CD4-positive, alpha-beta T cell treated with Interleukin-4 for 1 hour (primary cell): ENCODE measurements at regions not wholly inside any gene's neighbourhood (a gene's known extent, or its start where the extent isn't known, plus 50 kb on each side); places are given as distances from the start of the nearest gene placed in this dataset.

Experiments used
- DNase-seq, 2 donors: peaks; one replicate each; pipeline ENCODE4 v3.0.0-alpha.2; 2020 to 2022

DNA sequence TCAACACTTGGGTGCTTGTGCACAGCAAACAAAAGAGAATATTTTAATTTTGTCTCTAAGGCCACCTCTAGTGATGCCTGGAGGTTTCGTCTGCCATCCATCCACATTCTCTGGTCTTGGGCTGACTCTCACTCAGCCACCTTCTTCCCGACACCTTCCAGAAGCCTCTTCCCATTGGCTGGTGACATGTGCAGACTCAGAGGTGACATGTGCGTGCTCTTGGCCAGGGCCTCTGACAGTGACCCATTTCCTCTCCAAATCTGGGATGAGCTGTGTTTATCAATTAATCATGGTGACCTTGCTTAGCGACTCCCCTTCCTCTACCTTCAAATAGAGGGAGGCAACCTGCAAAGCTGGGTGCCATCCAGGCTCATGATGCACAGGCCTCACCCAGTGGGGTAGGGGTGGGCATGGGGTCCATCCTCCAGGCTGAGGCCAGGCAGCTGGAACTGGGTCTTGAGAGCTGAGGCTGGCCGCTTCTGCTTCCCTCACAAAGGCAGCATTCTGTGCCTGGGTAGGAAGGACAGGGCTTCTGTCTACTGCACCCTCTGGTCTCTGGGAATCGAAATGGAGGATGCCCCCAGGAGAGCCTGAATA, 91.8 kb downstream of the DHCR7 start:
- DNase-seq: no peak

DNA sequence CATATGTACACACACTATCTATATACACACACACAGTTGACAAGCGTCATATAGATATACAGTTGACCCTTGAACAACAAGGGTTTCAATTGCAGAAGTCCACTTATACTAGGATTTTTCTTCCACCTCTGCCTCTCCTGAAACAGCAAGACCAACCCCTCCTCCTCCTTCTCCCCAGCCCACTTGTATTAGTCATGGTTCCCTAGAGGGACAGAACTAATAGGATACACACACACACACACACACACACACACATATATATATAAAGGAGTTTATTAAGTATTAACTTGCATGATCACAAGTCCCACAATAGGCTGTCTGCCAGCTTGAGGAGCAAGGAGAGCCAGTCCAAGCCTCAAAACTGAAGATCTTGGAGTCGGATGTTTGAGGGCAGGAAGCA, 92.9 kb downstream of the DHCR7 start:
- no peak for DNase-seq

DNA sequence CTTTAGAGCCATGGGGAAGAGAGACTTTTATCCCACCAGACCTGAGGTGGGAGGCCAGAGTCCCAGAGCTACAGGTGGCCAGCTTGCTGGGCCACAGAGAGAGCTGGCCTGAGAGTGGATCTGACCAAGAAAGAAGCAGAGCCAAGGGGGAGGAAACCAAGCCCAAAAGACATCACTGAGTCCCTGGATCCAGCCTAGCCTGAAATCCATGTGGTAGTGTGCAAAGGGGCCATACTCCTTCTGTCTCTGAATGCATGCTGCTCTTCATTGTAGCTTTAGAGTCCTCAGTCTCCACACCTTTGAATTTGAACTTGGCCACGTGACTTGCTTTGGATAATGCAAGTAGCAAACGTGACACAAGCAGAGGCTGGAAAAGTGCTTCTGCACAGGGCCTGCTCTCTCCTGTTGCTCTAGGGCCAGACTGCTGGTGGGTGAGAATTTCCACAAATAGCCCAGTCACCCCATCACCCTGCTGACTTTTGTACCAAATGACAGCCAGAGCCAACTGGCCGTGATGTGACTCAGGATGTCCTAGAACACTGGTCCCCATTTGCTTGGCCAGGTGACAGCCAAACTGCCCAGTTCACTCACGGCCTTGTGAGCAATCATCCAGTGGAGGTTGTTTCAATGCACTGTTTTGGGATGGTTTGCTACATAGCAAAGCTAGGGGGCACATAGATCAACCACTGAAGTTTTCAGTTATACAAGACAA, 93.6 kb downstream of the DHCR7 start:
- DNase-seq: no peak

DNA sequence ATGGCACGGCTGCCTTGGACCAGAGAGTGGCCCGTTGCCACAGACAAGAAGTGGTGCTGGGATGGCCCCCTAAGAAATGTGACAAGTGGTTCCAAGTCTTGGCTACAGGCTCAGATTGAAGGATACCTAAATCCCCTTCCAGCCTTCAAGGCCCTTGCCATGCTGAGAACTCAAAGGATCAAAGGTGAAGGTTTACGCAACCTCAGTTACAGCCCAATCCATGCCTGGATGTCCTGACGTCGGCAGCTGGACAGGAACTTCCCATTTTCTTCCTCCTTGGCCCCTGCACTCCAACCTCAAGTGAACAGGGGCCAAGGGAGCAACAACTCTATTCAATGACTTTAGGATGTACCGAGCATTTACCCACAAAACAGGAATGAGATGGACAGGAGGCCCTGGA, 95.4 kb downstream of the DHCR7 start:
- DNase-seq: no peak

DNA sequence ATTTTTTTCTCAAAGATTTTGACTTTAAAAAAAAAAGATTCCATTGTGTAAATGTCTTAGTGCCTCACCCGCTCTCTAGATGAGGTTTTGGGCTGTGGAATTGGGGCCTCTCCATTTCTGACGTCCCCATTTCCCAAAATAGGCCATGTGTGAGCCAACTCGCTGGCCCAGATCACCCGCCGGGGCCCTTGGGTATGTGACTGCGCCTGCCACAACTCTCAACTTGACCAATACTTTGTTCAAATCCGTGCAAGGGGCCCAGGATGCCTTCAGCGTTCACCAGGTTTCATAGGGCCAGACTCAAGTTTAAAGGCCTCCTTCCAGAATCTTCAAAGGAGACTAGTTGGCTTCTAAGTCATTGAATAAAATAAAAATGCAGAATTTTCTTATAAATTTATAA, 96.0 kb downstream of the DHCR7 start:
- DNase-seq: no peak

DNA sequence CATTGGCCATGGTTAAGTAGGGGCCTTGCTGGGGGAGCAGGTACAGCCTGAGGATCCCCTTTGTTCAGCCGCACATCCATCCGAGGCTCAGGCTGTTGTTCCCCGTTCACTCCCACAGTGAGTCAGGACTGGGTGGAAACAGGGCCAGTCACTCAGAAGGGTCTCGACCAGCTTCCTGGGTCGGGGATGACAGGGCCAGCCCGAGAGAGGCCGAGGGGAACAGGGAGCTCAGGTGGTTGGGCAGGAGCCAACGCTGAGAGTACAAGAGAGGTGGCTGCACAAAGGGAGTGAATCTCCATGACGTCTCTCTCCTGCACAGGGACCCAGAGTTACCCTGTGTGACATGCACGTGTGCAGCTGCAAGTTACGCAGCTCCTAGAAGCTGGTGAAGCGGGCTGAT, 97.2 kb upstream of the SHANK2 start:
- no peak for DNase-seq

DNA sequence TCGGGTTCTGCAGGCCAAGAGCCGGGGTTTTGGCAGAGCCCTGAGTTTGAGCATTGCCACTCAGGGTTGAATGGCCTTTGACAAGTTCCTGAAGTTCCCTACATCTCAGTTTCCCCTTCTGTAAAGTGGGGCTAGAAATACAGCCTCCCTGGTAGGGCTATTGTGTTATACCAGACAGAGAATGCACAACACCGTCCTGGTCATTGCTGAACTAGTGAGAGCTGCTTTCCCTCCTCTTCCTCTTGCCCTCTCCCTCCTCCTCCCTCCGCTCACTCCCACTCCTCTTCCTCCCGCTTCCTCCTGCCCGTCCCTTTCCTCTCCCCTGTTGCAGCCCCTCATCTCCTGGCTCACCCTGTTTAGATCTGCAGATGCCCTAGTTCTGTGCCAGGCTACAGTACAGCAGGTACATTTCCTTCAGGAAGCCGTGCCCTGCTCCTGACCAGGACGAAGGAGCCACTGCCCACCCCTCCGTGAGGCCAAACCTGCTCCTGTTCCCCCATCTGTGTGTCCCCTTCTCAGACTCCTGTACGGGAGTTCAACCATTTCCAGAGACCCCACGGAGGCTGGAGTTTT, 91.5 kb upstream of the SHANK2 start:
- DNase-seq: no peak

DNA sequence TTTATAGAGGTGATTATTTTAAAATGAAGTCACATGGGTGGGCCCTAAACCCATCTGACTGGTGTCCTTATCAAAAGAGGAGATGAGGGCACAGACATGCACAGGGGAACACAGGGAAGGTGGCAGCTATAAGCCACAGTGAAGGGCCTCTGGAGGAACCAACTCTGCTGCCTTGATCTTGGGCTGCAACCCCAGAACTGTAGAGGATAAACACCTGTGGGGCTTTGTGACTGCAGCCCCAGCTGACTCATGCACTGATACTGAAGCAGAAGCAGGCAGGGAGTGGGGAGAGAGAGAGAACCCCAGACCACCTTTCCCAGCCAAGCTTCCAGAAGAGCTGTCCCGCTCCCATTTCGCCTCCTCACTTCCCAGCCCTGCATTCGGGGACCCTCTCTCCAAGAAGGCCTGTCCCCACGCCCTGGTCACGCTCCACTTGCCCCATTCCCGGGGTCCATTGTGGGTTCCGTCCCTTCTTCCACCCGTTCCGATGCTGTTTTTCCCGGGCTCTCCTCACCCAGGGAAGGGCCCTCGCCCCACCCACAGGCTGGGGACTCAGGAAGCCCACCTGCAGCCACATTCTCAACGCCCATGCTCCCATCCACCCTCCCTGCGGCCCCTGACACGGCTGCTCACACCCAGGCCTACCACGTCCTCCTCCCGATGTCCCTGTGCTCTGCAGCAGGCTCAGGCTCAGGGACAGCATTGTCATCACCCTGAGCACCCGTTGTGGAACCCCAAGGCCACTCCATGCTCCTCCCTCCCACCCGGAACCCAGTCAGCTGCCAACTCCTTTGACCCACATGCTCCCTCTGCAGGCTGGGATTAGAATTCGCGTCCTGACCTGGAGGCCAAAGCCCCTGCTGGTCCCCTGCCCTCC, 90.8 kb upstream of the SHANK2 start:
- DNase-seq: no peak

DNA sequence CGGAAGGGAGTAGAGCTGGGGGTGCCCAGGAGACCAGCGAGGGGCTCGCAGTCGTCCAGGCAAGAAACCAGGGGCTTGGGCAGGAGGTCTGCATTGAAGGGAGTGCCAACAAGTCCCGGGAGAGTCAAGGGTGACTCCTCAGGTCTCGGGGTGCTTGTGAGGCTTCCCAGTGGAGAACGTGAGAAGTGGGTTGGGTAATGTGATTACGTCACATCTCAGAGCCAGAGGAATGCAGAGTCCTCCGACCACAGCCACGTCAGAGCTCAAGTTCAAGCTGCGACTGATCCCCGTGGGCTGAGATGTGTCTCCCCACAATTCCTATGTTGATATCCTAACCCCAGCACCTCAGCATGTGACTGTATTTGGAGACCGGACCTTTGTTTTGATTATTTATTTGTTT, 89.7 kb upstream of the SHANK2 start:
- no peak for DNase-seq

DNA sequence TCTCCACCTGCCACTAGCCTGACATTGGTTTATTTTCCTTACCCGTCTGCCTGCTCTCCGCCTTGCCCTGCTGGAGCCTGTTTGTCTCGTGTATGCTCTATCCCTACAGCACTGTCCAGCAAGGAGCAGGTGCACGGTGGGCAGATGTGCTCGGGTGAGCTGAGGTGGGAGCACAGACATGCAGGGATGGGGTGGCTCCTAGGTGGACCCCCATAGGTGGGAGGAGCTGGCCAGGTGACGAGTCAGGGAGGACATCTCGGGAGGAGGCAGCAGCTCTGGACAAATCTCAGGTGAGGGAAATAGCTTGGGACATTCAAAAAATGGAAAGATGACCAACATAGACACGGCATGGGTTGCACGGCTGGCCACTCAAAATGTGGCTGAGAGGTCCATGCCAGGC, 89.2 kb upstream of the SHANK2 start:
- DNase-seq: no peak

DNA sequence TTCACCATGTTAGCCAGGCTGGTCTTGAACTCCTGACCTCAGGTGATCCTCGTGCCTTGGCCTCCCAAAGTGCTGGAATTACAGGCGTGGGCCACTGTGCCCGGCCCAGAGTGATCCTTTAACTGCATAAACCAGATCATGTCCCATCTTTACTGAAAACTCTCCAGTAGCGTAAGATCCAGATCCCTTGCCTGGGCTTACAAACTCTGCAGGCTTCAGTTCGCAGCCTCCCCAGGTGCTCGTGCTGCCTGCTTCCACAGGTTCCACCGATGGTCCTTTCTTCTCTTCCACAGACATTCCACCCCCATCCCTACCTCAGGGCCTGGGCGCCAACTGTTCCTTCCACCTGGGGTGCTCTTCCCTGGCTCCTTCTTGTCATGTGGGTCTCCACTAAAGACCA, 88.8 kb upstream of the SHANK2 start:
- DNase-seq: no peak

DNA sequence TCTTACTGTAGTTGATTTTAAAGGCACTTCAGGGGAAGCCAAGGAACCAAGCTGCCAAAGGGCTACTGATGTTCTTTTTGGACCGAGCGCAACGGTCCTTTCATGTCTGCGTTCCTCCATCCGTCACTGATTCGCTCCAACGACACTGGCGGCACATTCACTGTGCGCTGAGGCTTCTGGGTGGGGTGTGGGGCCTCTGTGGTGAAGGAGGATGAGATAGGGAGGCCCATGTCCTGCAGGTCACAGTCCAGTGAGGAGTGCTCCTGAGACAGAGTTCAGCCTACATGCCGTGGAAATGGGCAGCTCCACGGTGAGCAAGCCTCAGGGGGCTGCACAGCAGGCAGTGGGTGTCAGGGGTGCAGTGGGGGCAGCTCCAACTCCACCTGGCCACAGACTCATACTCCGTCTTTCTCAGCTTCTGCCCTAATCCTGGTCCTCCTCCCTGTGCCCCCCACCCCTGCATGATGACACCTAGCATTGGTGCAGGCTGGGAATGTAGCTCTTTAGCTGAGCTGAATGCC, 87.8 kb upstream of the SHANK2 start:
- no peak for DNase-seq

DNA sequence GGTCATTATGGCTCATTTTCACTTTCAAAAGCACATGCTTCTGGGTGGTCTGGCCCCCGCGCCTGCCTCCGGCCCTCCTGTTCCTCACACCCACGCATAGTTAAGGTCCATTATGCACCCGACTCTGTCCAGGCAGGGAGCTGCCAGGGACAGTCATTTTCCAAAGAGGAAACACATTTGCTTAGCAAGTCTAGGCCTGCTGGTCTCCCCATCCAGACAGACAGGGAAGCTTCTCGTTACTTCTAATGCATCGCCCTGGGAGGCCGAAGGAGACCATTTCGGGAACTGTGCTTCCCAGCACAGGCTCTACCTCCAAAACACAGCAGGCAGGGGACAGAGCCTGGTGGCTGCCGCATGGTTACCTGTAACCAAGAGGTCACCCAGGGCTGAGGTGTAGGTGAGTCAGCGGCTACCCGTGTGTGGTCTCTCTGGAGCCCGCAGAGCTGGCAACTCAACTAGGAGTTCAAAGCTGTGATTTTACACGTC, 87.1 kb upstream of the SHANK2 start:
- no peak for DNase-seq

DNA sequence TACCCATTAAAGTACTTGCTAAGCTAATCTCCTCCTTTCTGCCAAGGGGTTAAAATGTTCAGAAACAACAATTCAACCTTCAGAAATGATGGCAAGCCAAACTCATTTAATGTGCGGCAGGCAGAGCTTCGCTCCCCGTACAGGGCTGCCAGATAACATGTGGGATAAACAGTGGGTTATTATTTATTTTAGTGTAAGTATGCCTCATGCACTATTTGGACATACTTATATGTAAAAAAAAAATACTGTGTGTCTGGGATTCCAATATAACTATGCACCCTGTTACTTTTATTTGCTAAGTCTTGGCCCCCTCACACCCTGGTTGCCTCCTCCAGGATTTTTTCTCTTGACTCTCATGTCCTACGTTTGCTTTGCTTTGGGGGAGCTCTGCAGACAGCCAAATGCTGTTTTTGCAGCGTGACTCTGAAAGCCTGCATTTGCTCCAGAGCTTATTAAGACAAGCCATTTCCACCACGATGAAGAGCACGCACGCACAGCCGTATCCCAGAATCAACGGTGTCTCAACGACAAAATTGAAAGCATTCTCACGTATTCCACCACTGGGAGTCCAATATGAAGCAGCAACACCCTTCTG, 86.5 kb upstream of the SHANK2 start:
- no peak for DNase-seq

DNA sequence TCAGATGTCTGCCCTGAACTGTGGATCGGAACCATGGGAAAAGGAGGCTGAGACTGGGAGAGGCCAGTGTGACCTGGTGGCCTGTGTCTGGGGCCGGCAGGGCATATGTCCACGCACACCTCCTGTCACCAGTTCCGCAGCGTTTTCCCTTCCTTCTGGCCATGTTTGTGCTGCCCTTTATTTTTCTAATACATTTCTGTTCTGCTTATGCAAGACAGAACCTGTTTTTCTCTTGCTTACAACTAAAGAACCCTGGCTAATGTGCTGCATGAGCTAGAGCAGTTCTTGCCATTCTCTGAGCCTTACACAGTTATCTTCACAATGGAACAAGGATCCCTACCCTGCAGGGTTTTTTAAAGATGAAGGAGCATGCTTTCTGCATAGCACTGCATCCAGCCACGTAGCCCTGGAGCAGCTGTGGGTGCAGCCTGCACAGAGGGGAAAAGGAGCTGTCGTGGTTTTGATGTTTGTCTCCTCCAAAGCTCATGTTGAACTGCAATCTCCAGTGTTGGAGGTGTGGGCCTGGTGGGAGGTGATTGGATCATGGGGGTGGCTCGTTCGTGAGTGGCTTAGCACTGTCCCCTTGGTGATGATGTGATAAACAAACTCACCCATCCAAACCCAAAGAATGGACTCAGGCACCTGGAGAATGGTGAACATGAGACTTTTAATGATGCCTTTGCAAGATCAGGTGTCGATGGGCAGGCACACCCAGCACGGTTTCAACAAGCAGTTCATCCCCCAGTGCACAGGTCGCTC, 84.8 kb upstream of the SHANK2 start:
- no peak for DNase-seq

DNA sequence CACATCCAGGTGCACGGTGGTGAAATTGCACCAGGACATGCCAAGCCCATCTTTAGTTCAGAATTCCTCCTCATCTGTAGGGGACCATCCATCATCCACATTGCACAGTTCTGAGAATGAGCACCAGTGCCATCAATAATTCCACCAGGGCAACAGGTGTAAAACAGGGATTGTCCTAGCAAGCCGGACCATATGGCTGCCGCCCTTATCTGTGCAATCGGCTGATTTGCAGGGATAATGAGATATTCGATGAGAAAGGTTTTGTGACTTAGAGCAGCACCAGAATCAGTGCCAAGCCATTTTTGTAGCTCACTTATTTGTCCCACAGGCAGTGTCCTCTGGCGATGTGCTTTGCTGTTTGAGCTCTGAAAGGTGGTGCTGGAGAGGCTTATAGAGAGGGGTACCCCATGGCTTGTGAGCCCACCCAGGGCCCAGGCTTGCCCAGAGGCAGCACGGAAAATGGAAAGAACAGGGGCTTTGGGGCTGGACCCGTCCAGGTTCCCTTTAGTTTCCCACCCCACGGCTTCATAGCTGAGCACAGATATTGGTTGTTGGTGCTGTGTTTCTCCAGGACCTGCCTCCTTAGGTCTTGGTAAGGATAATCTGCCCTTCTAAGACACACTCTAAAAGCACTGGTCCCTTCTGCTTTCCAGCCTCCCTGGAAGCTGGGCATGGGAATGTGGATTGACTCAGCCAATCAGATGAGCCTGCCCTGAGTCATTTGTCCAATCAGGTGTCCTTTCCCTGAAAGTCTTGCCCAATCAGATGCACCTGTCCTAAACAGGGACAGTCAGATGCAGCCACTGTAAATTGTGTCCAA, 84.0 kb upstream of the SHANK2 start:
- no peak for DNase-seq

DNA sequence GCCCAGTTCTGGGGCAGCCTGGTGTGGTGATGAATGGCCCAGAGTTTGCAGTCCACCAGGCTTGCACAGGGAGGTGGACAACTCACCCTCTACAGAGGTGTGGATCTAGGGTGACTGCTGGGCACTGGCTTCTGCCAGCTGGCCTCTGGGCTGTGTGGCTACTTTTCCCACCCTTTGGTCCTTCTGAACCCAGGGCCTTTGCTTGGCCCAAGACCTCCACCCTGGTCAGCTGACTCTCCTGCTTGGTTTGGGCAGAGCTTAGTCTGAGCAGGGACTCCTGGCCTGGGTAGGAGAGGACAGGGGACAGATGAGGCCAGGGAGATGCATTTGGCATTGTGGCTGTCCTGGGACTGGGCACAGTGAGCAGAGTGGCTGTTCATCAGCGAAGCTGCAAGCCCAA, 83.0 kb upstream of the SHANK2 start:
- DNase-seq: no peak

DNA sequence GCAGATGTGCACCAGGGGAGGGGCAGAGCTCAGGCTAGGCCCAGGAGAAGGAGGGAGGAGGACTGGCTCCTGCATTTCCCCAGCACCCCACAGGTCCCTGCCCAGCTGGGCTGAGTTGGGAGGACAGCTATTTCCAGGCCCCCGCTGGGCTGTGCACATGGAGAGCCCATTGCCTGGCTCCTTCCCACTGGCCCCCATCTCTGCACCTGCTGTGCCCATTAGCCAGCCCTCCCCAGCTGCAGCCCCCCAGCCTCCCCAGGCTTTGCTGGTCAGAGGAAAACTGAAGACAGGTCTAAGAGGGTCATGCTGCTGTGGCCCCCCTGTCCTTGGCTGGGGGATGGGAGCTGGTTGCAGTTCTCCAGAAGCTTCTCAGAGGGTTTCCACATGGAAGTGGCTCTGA, 81.8 kb upstream of the SHANK2 start:
- no peak for DNase-seq

DNA sequence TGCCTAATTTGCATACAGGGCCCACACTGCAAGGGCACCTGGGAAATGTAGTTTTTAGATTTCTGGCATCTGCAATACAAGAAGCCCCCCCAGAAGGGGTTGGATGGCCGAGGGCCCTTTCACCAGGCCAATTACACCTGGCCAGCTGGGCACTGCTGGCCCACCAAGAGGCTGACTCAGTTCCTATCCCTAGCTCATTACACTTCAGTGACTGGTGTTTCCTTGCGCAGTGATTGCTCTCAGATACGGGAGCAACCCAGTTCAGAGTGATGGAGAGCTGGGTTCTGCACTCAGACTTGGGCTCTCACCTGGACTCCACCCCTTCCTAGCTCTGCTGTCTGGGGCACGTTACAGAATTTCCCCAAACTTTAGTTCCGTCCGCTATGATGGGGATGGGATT, 81.1 kb upstream of the SHANK2 start:
- DNase-seq: no peak

DNA sequence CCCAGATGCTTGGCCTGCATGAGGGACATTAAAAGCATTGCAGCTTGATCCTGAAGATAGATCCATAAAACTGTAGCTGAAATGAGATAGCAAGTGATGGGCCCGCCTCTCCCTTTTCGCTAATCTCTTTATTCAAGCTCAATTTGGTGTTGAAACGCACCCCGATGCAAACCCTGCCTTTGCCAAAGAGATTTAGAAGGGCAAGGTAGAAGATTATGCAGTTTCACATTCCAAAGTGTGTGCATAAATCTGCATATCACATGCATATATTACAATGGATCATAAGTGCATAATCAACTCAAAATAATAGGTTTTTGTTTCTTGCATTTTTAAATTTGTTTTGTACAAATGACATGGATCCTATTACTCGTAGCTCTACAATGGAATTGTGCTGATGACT, 80.1 kb upstream of the SHANK2 start:
- DNase-seq: no peak

DNA sequence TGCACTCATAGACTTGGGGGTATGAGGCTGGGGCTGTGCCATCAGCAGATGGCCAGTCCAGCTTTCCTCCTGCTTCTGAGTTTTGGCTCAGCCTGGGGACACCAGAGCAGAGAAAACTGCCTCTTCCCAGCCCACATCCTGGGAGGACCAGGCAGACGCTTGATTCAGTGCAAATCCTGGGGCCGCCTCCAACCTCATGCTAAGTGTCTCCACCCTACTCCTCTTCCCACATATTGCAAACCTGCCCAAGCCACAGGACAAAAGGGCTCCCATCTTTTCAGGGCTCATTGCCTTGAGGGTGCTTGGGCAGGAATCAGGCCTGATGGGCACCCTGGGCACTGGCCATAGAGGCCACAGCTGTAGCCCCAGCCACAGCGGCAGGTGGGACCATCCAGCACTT, 79.7 kb upstream of the SHANK2 start:
- no peak for DNase-seq
